Liver (tissue), 8 donors: ENCODE measurements at regions not wholly inside any gene's neighbourhood (a gene's known extent, or its start where the extent isn't known, plus 50 kb on each side); places are given as distances from the start of the nearest gene placed in this dataset.
A peak's percentile ranks its signal among the peaks of the same experiment; 100 is the strongest.

Source experiments
- DNase-seq: peaks from one replicate; pipeline ENCODE4 v3.0.0-alpha.2; 2017; ENCODE audit warnings: low spot score
- H3K27ac ChIP-seq, 2 donors: one replicate each; pipeline ENCODE4 v1.7.0; 2013; ENCODE audit warnings: inconsistent platforms in 2 of 2, low read length in 2 of 2, control low read depth in 1 of 2, low read depth in 1 of 2, mild to moderate bottlenecking in 1 of 2
- H3K27me3 ChIP-seq, 4 donors: one replicate each; pipeline versions ENCODE4 v1.6.1 to v1.7.0; 2013; ENCODE audit warnings: low read length in 3 of 4, inconsistent platforms in 1 of 4, mild to moderate bottlenecking in 1 of 4, moderate library complexity in 1 of 4; ENCODE audit not compliant: control insufficient read depth in 4 of 4, insufficient read depth in 4 of 4
- H3K36me3 ChIP-seq, 4 donors: one replicate each; pipeline versions ENCODE4 v1.6.1 to v1.7.0; 2013; ENCODE audit warnings: low read length in 3 of 4, mild to moderate bottlenecking in 3 of 4, low read depth in 1 of 4, moderate library complexity in 1 of 4; ENCODE audit not compliant: control insufficient read depth in 4 of 4, insufficient read depth in 3 of 4
- H3K4me1 ChIP-seq, 4 donors: one replicate each; pipeline versions ENCODE4 v1.6.1 to v1.7.0; 2013; ENCODE audit warnings: low read length in 3 of 4, mild to moderate bottlenecking in 3 of 4, moderate library complexity in 1 of 4; ENCODE audit not compliant: control insufficient read depth in 4 of 4, insufficient read depth in 4 of 4
- H3K4me3 ChIP-seq, 3 donors: one replicate each; pipeline versions ENCODE4 v1.6.1 to v1.7.0; 2013; ENCODE audit warnings: low read length in 3 of 3, control low read depth in 1 of 3, low read depth in 1 of 3, mild to moderate bottlenecking in 1 of 3
- H3K9ac ChIP-seq, 2 donors: one replicate each; pipeline ENCODE4 v1.7.0; 2013; ENCODE audit warnings: low read length in 2 of 2, mild to moderate bottlenecking in 2 of 2, moderate library complexity in 2 of 2, control low read depth in 1 of 2, low read depth in 1 of 2
- H3K9me3 ChIP-seq, 4 donors: one replicate each; pipeline versions ENCODE4 v1.6.1 to v1.7.0; 2013; ENCODE audit warnings: low read length in 3 of 4; ENCODE audit not compliant: control insufficient read depth in 4 of 4
- ATF3 ChIP-seq: IDR thresholded peaks from 2 replicates; pipeline ENCODE4 v1.6.1; 2016; ENCODE audit warnings: antibody characterized with exemption
- CTCF ChIP-seq: fragments of 150-350 bp; IDR thresholded peaks from 2 replicates; pipeline ENCODE4 v1.5.1; 2017; ENCODE audit warnings: improper control_type of control experiment, low read depth, low read length; ENCODE audit not compliant: missing input control
- EGR1 ChIP-seq, 2 donors: IDR thresholded peaks; 2 replicates each; pipeline ENCODE4 v1.6.1; 2016 to 2018; ENCODE audit warnings: antibody characterized with exemption in 2 of 2, low read depth in 2 of 2
- FOXA1 ChIP-seq: IDR thresholded peaks from 2 replicates; pipeline ENCODE4 v1.6.1; 2016; ENCODE audit warnings: antibody characterized with exemption
- GABPA ChIP-seq, 2 donors: IDR thresholded peaks in 1 of 2; conservative IDR thresholded peaks in 1 of 2; 2 replicates each; pipeline ENCODE4 v1.6.1; 2016; ENCODE audit warnings: antibody characterized with exemption in 2 of 2, mild to moderate bottlenecking in 1 of 2, moderate library complexity in 1 of 2
- HNF4A ChIP-seq, 2 donors: conservative IDR thresholded peaks; 2 replicates each; pipeline ENCODE4 v1.6.1; 2016; ENCODE audit warnings: antibody characterized with exemption in 2 of 2, mild to moderate bottlenecking in 2 of 2
- HNF4G ChIP-seq: IDR thresholded peaks from 2 replicates; pipeline ENCODE4 v1.6.1; 2016; ENCODE audit warnings: antibody characterized with exemption
- JUND ChIP-seq, 2 donors: IDR thresholded peaks; 2 replicates each; pipeline ENCODE4 v1.6.1; 2016; ENCODE audit warnings: antibody characterized with exemption in 2 of 2
- MAX ChIP-seq: IDR thresholded peaks from 2 replicates; pipeline ENCODE4 v1.6.1; 2016; ENCODE audit warnings: antibody characterized with exemption
- NR2F2 ChIP-seq: IDR thresholded peaks from 2 replicates; pipeline ENCODE4 v1.6.1; 2016; ENCODE audit warnings: antibody characterized with exemption
- RAD21 ChIP-seq, 2 donors: IDR thresholded peaks; 2 replicates each; pipeline ENCODE4 v1.6.1; 2016; ENCODE audit warnings: antibody characterized with exemption in 2 of 2, mild to moderate bottlenecking in 2 of 2
- REST ChIP-seq: IDR thresholded peaks from 2 replicates; pipeline ENCODE4 v1.6.1; 2016; ENCODE audit warnings: antibody characterized with exemption, mild to moderate bottlenecking
- RXRA ChIP-seq, 2 donors: IDR thresholded peaks; 2 replicates each; pipeline ENCODE4 v1.6.1; 2017 to 2018; ENCODE audit warnings: antibody characterized with exemption in 2 of 2, mild to moderate bottlenecking in 1 of 2
- SP1 ChIP-seq: IDR thresholded peaks from 2 replicates; pipeline ENCODE4 v1.6.1; 2018; ENCODE audit warnings: antibody characterized with exemption, mild to moderate bottlenecking
- YY1 ChIP-seq: IDR thresholded peaks from 2 replicates; pipeline ENCODE4 v1.6.1; 2016; ENCODE audit warnings: antibody characterized with exemption, mild to moderate bottlenecking
- ZBTB33 ChIP-seq: IDR thresholded peaks from 2 replicates; pipeline ENCODE4 v1.6.1; 2016; ENCODE audit warnings: antibody characterized with exemption
- WGBS: extraction: QIAGEN DNeasy Blood & Tissue Kit; methylation state at CpG from one replicate; pipeline ENCODE4 v1.1.7; 2013; 5-methylcytosine and 5-hydroxymethylcytosine counted together
- donor health status: healthy.
- donor health status: healthy.
- donor health status: healthy.
- donor health status: healthy.
- donor health status: healthy.

GRCh38 chr4:18369561-18369960 is 348.0 kb upstream of the LCORL start:
- no peaks in the 10 kb centered on the region for H3K9me3 ChIP-seq
- H3K4me3 ChIP-seq, result no peak overlapping the region
- H3K36me3 ChIP-seq, result no peaks in the 10 kb centered on the region
- no peak overlapping the region for H3K27ac ChIP-seq
- H3K9ac ChIP-seq, result no peak overlapping the region
- WGBS, result 92% methylated on average over 15 of the region's 15 CpGs
- DNase-seq, result no peak
- no peaks in the 10 kb centered on the region for H3K4me1 ChIP-seq
- no peak for TF ChIP-seq ZBTB33
- TF ChIP-seq RAD21 (IDR thresholded peaks at IDR 0.05), result no peak
- no peaks in the 10 kb centered on the region for H3K27me3 ChIP-seq

- no peaks in the 10 kb centered on the region for H3K27me3 ChIP-seq
- H3K4me1 ChIP-seq, result no peaks in the 10 kb centered on the region
- H3K9me3 ChIP-seq, result no peaks in the 10 kb centered on the region
- TF ChIP-seq CTCF, result peak; percentile 57
- TF ChIP-seq GABPA (IDR thresholded peaks at IDR 0.05 in 1 of 2, conservative IDR thresholded peaks at IDR 0.05 in 1 of 2), result no peak
- peak; percentile 79 to 85 for TF ChIP-seq RAD21 (IDR thresholded peaks at IDR 0.05)
- no peaks in the 10 kb centered on the region for H3K36me3 ChIP-seq
- DNase-seq, result no peak
- H3K27ac ChIP-seq, result no peak overlapping the region
- H3K9ac ChIP-seq, result no peak overlapping the region
- no peak overlapping the region for H3K4me3 ChIP-seq
- 53% methylated on average over 2 of the region's 2 CpGs for WGBS
Measured at GRCh38 chr4:18366892-18367291, 345.3 kb upstream of the LCORL start.

- DNase-seq, result no peak
- no peak overlapping the region for H3K4me3 ChIP-seq
- no peak overlapping the region for H3K27ac ChIP-seq
- H3K27me3 ChIP-seq, result no peaks in the 10 kb centered on the region
- TF ChIP-seq HNF4G, result no peak
- TF ChIP-seq YY1, result no peak
- no peak for TF ChIP-seq ATF3
- no peak for TF ChIP-seq JUND (IDR thresholded peaks at IDR 0.05)
- no peak for TF ChIP-seq NR2F2
- no peak for TF ChIP-seq ZBTB33
- no peak for TF ChIP-seq EGR1 (IDR thresholded peaks at IDR 0.05; ENCODE audit: low read depth in 2 of 2)
- TF ChIP-seq GABPA (IDR thresholded peaks at IDR 0.05 in 1 of 2, conservative IDR thresholded peaks at IDR 0.05 in 1 of 2), result no peak
- TF ChIP-seq HNF4A (conservative IDR thresholded peaks at IDR 0.05), result no peak
- no peak for TF ChIP-seq RAD21 (IDR thresholded peaks at IDR 0.05)
- no peak for TF ChIP-seq SP1
- no peak for TF ChIP-seq FOXA1
- no peak for TF ChIP-seq MAX
- TF ChIP-seq RXRA (IDR thresholded peaks at IDR 0.05), result no peak
- no peak for TF ChIP-seq CTCF
- no peak for TF ChIP-seq REST
- H3K36me3 ChIP-seq, result no peaks in the 10 kb centered on the region
- 72% methylated on average over 3 of the region's 3 CpGs for WGBS
- H3K4me1 ChIP-seq, result no peaks in the 10 kb centered on the region
- H3K9ac ChIP-seq, result no peak overlapping the region
- no peaks in the 10 kb centered on the region for H3K9me3 ChIP-seq
Measured at GRCh38 chr4:18366136-18366535, 344.6 kb upstream of the LCORL start.
